ENCODE measurements at regions not wholly inside any gene's neighbourhood (a gene's known extent, or its start where the extent isn't known, plus 50 kb on each side); places are given as distances from the start of the nearest gene placed in this dataset.

GRCh38 chr13:50171590-50172282 is 156.5 kb downstream of the KCNRG start:
- TF ChIP-seq, protein P1, sequence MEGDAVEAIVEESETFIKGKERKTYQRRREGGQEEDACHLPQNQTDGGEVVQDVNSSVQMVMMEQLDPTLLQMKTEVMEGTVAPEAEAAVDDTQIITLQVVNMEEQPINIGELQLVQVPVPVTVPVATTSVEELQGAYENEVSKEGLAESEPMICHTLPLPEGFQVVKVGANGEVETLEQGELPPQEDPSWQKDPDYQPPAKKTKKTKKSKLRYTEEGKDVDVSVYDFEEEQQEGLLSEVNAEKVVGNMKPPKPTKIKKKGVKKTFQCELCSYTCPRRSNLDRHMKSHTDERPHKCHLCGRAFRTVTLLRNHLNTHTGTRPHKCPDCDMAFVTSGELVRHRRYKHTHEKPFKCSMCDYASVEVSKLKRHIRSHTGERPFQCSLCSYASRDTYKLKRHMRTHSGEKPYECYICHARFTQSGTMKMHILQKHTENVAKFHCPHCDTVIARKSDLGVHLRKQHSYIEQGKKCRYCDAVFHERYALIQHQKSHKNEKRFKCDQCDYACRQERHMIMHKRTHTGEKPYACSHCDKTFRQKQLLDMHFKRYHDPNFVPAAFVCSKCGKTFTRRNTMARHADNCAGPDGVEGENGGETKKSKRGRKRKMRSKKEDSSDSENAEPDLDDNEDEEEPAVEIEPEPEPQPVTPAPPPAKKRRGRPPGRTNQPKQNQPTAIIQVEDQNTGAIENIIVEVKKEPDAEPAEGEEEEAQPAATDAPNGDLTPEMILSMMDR (conservative IDR thresholded peaks at IDR 0.05): no peak
- no peak for TF ChIP-seq EZH2 (IDR thresholded peaks at IDR 0.05; ENCODE audit: low read depth)

All from PC-9 (cell line).